RWPE1 (cell line): ENCODE measurements at regions not wholly inside any gene's neighbourhood (a gene's known extent, or its start where the extent isn't known, plus 50 kb on each side); places are given as distances from the start of the nearest gene placed in this dataset.

Experiments used
- CTCF ChIA-PET: fragments of 350-600 bp; sonication (Branson Sonifier 250); formaldehyde crosslinking; extraction: SDS; loops from one replicate; lab custom pipeline; 2021; lab: Yijun Ruan, JAX
- POLR2A ChIA-PET: fragments of 400-600 bp; formaldehyde crosslinking; extraction: SDS; loops from one replicate; lab custom pipeline; 2020; ENCODE audit warnings: antibody characterized with exemption; ENCODE audit not compliant: low non-redundant PET; lab: Yijun Ruan, JAX
- DNase-seq: peaks from one replicate; pipeline ENCODE4 v3.0.0; 2012; ENCODE audit warnings: low spot score
- H3K27ac ChIP-seq: fragments of 450-650 bp; 2 replicates; pipeline ENCODE4 v1.5.1; 2017
- TF ChIP-seq, protein P1 (sequence below): fragments of 450-650 bp; conservative IDR thresholded peaks from 2 replicates; pipeline ENCODE4 v1.5.1; 2017; ENCODE audit warnings: low read depth, mild to moderate bottlenecking

DNA sequence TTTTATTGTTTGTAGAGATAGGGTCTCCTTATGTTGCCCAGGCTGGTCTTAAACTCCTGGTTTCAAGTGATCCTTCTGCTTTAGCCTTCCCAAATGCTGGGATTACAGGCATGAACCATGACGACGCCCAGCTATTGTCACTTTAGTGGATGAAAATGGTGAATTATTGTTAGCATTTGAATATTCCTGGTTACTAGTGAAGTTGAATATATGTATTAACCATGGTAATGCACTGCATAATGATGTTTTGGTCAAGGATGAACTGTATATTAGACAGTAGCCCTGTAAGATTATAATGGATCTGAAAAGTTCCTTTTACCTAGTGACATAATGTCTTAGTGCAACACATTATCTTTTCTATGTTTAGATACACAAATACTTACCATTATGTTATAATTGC is 50.4 kb upstream of the KCNAB1 start:
- POLR2A ChIA-PET, result interaction anchor here (0.6 kb wide), 1 partner anchor 755 kb away, joined by 3 read pairs; no protein-coding TSS in a partner anchor
- TF ChIP-seq, protein P1, sequence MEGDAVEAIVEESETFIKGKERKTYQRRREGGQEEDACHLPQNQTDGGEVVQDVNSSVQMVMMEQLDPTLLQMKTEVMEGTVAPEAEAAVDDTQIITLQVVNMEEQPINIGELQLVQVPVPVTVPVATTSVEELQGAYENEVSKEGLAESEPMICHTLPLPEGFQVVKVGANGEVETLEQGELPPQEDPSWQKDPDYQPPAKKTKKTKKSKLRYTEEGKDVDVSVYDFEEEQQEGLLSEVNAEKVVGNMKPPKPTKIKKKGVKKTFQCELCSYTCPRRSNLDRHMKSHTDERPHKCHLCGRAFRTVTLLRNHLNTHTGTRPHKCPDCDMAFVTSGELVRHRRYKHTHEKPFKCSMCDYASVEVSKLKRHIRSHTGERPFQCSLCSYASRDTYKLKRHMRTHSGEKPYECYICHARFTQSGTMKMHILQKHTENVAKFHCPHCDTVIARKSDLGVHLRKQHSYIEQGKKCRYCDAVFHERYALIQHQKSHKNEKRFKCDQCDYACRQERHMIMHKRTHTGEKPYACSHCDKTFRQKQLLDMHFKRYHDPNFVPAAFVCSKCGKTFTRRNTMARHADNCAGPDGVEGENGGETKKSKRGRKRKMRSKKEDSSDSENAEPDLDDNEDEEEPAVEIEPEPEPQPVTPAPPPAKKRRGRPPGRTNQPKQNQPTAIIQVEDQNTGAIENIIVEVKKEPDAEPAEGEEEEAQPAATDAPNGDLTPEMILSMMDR, result no peak

More for the DNA sequence above, 50.4 kb upstream of the KCNAB1 start:
- no peak for DNase-seq
- CTCF ChIA-PET, result no interaction called here
- no peak overlapping the region for H3K27ac ChIP-seq
